CD14-positive monocyte (primary cell): ENCODE measurements at regions not wholly inside any gene's neighbourhood (a gene's known extent, or its start where the extent isn't known, plus 50 kb on each side); places are given as distances from the start of the nearest gene placed in this dataset.
A peak's percentile ranks its signal among the peaks of the same experiment; 100 is the strongest.

Experiments used
- DNase-seq, 3 donors: peaks; one replicate each; pipeline ENCODE4 v3.0.0-alpha.2; 2011 to 2022
- H2AFZ ChIP-seq: 2 replicates; pipeline ENCODE4 v1.6.0; 2012; ENCODE audit warnings: mild to moderate bottlenecking, low read depth, low read length, inconsistent platforms; ENCODE audit not compliant: insufficient read depth, poor library complexity, severe bottlenecking
- H3K27ac ChIP-seq, 2 donors: 1 replicate in 1 of 2; 2 replicates in 1 of 2; pipeline ENCODE4 v1.5.1; 2012 to 2013; ENCODE audit warnings: low read length in 2 of 2, control low read depth in 1 of 2, inconsistent platforms in 1 of 2, low read depth in 1 of 2, mild to moderate bottlenecking in 1 of 2
- H3K27me3 ChIP-seq, 2 donors: one replicate each; pipeline versions ENCODE4 v1.6.0 to v1.6.1; 2011 to 2013; ENCODE audit warnings: low read length in 2 of 2; ENCODE audit not compliant: control insufficient read depth in 2 of 2, insufficient read depth in 2 of 2
- H3K36me3 ChIP-seq, 2 donors: replicated peaks in 1 of 2; 1 replicate in 1 of 2; 2 replicates in 1 of 2; pipeline versions ENCODE4 v1.5.1 to v1.6.1; 2012 to 2013; ENCODE audit warnings: low read length in 2 of 2, control low read depth in 1 of 2, inconsistent platforms in 1 of 2, mild to moderate bottlenecking in 1 of 2; ENCODE audit not compliant: insufficient read depth in 2 of 2, control insufficient read depth in 1 of 2
- H3K4me1 ChIP-seq, 2 donors: 1 replicate in 1 of 2; 2 replicates in 1 of 2; pipeline versions ENCODE4 v1.5.1 to v1.6.1; 2012 to 2013; ENCODE audit warnings: low read length in 2 of 2, control low read depth in 1 of 2, inconsistent platforms in 1 of 2, mild to moderate bottlenecking in 1 of 2, moderate library complexity in 1 of 2; ENCODE audit not compliant: insufficient read depth in 2 of 2, control insufficient read depth in 1 of 2
- H3K4me2 ChIP-seq: replicated peaks from 2 replicates; pipeline ENCODE3; 2012; ENCODE audit warnings: low read length, moderate library complexity, mild to moderate bottlenecking; ENCODE audit not compliant: poor library complexity, severe bottlenecking; ENCODE audit errors: extremely low read depth
- H3K4me3 ChIP-seq, 3 experiments: fragments of 200-600 bp in 1 of 3; sonication (generic) in 1 of 3; replicated peaks in 1 of 3; 1 replicate in 2 of 3; 2 replicates in 1 of 3; pipeline ENCODE4 v1.5.1; 2011 to 2013; ENCODE audit warnings: low read length in 3 of 3, mild to moderate bottlenecking in 3 of 3, control low read depth in 2 of 3, low read depth in 2 of 3, inconsistent platforms in 1 of 3, moderate library complexity in 1 of 3
- H3K79me2 ChIP-seq: 2 replicates; pipeline ENCODE4 v1.6.0; 2012; ENCODE audit warnings: mild to moderate bottlenecking, control low read depth, inconsistent platforms, low read length, moderate library complexity; ENCODE audit not compliant: insufficient read depth
- H3K9ac ChIP-seq: 2 replicates; pipeline ENCODE4 v1.6.0; 2017; ENCODE audit warnings: low read length, mild to moderate bottlenecking; ENCODE audit not compliant: insufficient read depth, poor library complexity, severe bottlenecking
- H3K9me3 ChIP-seq, 2 donors: replicated peaks in 1 of 2; 1 replicate in 1 of 2; 2 replicates in 1 of 2; pipeline versions ENCODE4 v1.5.1 to v1.6.1; 2012 to 2013; ENCODE audit warnings: low read length in 2 of 2, control low read depth in 1 of 2; ENCODE audit not compliant: control insufficient read depth in 1 of 2, insufficient read depth in 1 of 2
- H4K20me1 ChIP-seq: 2 replicates; pipeline ENCODE4 v1.6.0; 2012; ENCODE audit warnings: mild to moderate bottlenecking, low read length, control low read depth, moderate library complexity; ENCODE audit not compliant: insufficient read depth
- H3K27ac Mint-ChIP-seq, 7 donors: one replicate each; pipeline ENCODE4 v1.8.0; 2020; ENCODE audit warnings: mild to moderate bottlenecking in 7 of 7, mixed read lengths in 7 of 7, moderate library complexity in 6 of 7, inconsistent platforms in 2 of 7
- H3K27me3 Mint-ChIP-seq, 3 donors: one replicate each; pipeline ENCODE4 v1.8.0; 2021 to 2022; ENCODE audit warnings: low read depth in 3 of 3, mild to moderate bottlenecking in 3 of 3, mixed read lengths in 3 of 3, moderate library complexity in 3 of 3, inconsistent platforms in 1 of 3
- H3K36me3 Mint-ChIP-seq, 2 donors: one replicate each; pipeline ENCODE4 v1.8.0; 2020; ENCODE audit warnings: mixed read lengths in 2 of 2, inconsistent platforms in 1 of 2, mild to moderate bottlenecking in 1 of 2
- H3K4me1 Mint-ChIP-seq: one replicate; pipeline ENCODE4 v1.8.0; 2020; ENCODE audit warnings: mild to moderate bottlenecking, mixed read lengths
- H3K4me3 Mint-ChIP-seq, 2 donors: one replicate each; pipeline ENCODE4 v1.8.0; 2020; ENCODE audit warnings: mild to moderate bottlenecking in 2 of 2, mixed read lengths in 2 of 2, moderate library complexity in 1 of 2
- H3K9me3 Mint-ChIP-seq, 7 donors: one replicate each; pipeline ENCODE4 v1.8.0; 2020 to 2022; ENCODE audit warnings: mixed read lengths in 7 of 7, mild to moderate bottlenecking in 6 of 7, moderate library complexity in 6 of 7, inconsistent platforms in 2 of 7
- CTCF ChIP-seq: fragments of 200-600 bp; IDR thresholded peaks from one replicate; pipeline ENCODE4 v1.8.0; 2022; ENCODE audit warnings: antibody characterized with exemption, mild to moderate bottlenecking
- WGBS: methylation state at CpG from one replicate; pipeline ENCODE4 v1.1.5; 2013; ENCODE audit warnings: missing lambda C conversion rate; ENCODE audit not compliant: insufficient coverage; 5-methylcytosine and 5-hydroxymethylcytosine counted together
- intact Hi-C, 2 donors: fragments of 100-400 bp; cut with micrococcal nuclease; formaldehyde crosslinking; loops; one replicate each; pipeline versions ENCODE4 v1.15.0 to v1.15.1; 2023

GRCh38 chr1:37410105-37410504 is 64.3 kb upstream of the ZC3H12A start:
- Histone ChIP-seq H3K4me3 (no peak overlapping the region), H2AFZ (no peak overlapping the region), H3K36me3 (no peaks in the 10 kb centered on the region), H3K27me3 (no peaks in the 10 kb centered on the region), H3K79me2 (no peaks in the 10 kb centered on the region), H3K27ac (no peak overlapping the region), H3K4me1 (no peaks in the 10 kb centered on the region), H3K9me3 (no peaks in the 10 kb centered on the region), H3K4me2 (no peak overlapping the region), H4K20me1 (no peaks in the 10 kb centered on the region), H3K9ac (no peak overlapping the region)
- 33% methylated on average over 1 of the region's 7 CpGs for WGBS
- H3K27ac Mint-ChIP-seq = peak overlapping the region in 1 of 7 donors; percentile 70
- no peak for TF ChIP-seq CTCF
- no peaks in the 10 kb centered on the region for H3K4me1 Mint-ChIP-seq
- H3K36me3 Mint-ChIP-seq = no peaks in the 10 kb centered on the region
- H3K9me3 Mint-ChIP-seq = peaks cover 0 to 10% (median under 1%) of the 10 kb centered on the region in 7 donors
- intact Hi-C loops = no loop called here
- H3K27me3 Mint-ChIP-seq = peaks cover 5 to 8% (median 7%) of the 10 kb centered on the region in 3 donors
- H3K4me3 Mint-ChIP-seq = no peak overlapping the region
- no peak for DNase-seq

GRCh38 chr1:37410815-37411214 is 63.6 kb upstream of the ZC3H12A start:
- no peak overlapping the region for H2AFZ ChIP-seq
- Mint-ChIP-seq H3K27ac (peak overlapping the region in 1 of 7 donors; percentile 51), H3K36me3 (no peaks in the 10 kb centered on the region), H3K4me3 (no peak overlapping the region), H3K9me3 (peaks cover 0 to 14% (median 8%) of the 10 kb centered on the region in 7 donors), H3K4me1 (no peaks in the 10 kb centered on the region), H3K27me3 (peaks cover 7 to 9% (median 8%) of the 10 kb centered on the region in 3 donors)
- WGBS = 19% methylated on average over 6 of the region's 7 CpGs
- no peak overlapping the region for H3K4me3 ChIP-seq
- no peaks in the 10 kb centered on the region for H3K4me1 ChIP-seq
- H4K20me1 ChIP-seq = no peaks in the 10 kb centered on the region
- no peaks in the 10 kb centered on the region for H3K36me3 ChIP-seq
- intact Hi-C loops = no loop called here
- H3K27me3 ChIP-seq = no peaks in the 10 kb centered on the region
- no peaks in the 10 kb centered on the region for H3K79me2 ChIP-seq
- no peak for DNase-seq
- no peak overlapping the region for H3K27ac ChIP-seq
- no peak overlapping the region for H3K4me2 ChIP-seq
- no peak for TF ChIP-seq CTCF
- H3K9me3 ChIP-seq = peaks cover 0 to 4% of the 10 kb centered on the region in 2 donors
- no peak overlapping the region for H3K9ac ChIP-seq
